Neural crest cell (in vitro differentiated cells): ENCODE measurements at regions not wholly inside any gene's neighbourhood (a gene's known extent, or its start where the extent isn't known, plus 50 kb on each side); places are given as distances from the start of the nearest gene placed in this dataset.
"Not testable (repeated sequence)": the region's sequence is repeated elsewhere in the genome, so short reads cannot be mapped to it uniquely, and the experiment has no call there.

Experiments
- DNase-seq: peaks from one replicate; pipeline ENCODE4 v3.0.0; 2021; ENCODE audit warnings: low read depth, mixed read lengths, low spot score
- H3K27ac Mint-ChIP-seq: one replicate; pipeline ENCODE4 v1.8.0; 2021; ENCODE audit warnings: mild to moderate bottlenecking, mixed read lengths; ENCODE audit not compliant: unreplicated experiment
- H3K27me3 Mint-ChIP-seq: 2 replicates; pipeline ENCODE4 v1.8.0; 2021; ENCODE audit warnings: low read depth, mild to moderate bottlenecking, mixed read lengths
- H3K36me3 Mint-ChIP-seq: 2 replicates; pipeline ENCODE4 v1.8.0; 2021; ENCODE audit warnings: low read depth, mild to moderate bottlenecking, mixed read lengths
- H3K4me1 Mint-ChIP-seq: 2 replicates; pipeline ENCODE4 v1.8.0; 2021; ENCODE audit warnings: mixed read lengths
- H3K4me3 Mint-ChIP-seq: one replicate; pipeline ENCODE4 v1.8.0; 2021; ENCODE audit warnings: mild to moderate bottlenecking, mixed read lengths
- H3K9me3 Mint-ChIP-seq: 2 replicates; pipeline ENCODE4 v1.8.0; 2021; ENCODE audit warnings: mixed read lengths
- CTCF ChIP-seq: fragments of 200-600 bp; sonication (generic); conservative IDR thresholded peaks from 2 replicates; pipeline ENCODE4 v1.5.0; 2021; ENCODE audit warnings: antibody characterized with exemption, mild to moderate bottlenecking

GRCh38 chr3:104360038-104360437, 1006.7 kb upstream of the ALCAM start:
- no peak overlapping the region for H3K27ac Mint-ChIP-seq
- H3K4me1 Mint-ChIP-seq = peaks cover 5% of the 10 kb centered on the region
- peaks cover 4% of the 10 kb centered on the region for H3K9me3 Mint-ChIP-seq
- no peaks in the 10 kb centered on the region for H3K27me3 Mint-ChIP-seq
- H3K36me3 Mint-ChIP-seq = no peaks in the 10 kb centered on the region
- TF ChIP-seq CTCF = no peak
- DNase-seq = no peak
- no peak overlapping the region for H3K4me3 Mint-ChIP-seq

DNA sequence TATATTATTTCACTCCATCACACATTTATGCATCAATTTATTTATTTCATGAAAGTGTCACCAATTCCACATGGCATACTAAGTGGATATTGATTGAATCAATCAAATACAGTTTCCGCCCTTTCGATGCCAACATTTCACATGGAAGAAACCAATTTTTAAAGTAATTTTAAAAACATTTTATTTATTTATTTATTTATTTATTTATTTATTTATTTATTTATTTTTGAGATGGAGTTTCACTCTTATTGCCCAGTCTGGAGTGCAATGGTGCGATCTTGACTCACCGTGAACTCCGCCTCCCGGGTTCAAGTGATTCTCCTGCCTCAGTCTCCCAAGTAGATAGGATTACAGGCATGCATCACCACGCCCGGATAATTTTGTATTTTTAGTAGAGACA, 1005.0 kb upstream of the ALCAM start:
- not testable (repeated sequence) for H3K27me3 Mint-ChIP-seq, H3K36me3 Mint-ChIP-seq, H3K27ac Mint-ChIP-seq, DNase-seq, H3K4me3 Mint-ChIP-seq, H3K9me3 Mint-ChIP-seq, H3K4me1 Mint-ChIP-seq

- Mint-ChIP-seq H3K27me3 (no peaks in the 10 kb centered on the region), H3K27ac (no peak overlapping the region)
- DNase-seq = no peak
Measured at GRCh38 chr3:104362319-104362718, 1004.4 kb upstream of the ALCAM start.

DNA sequence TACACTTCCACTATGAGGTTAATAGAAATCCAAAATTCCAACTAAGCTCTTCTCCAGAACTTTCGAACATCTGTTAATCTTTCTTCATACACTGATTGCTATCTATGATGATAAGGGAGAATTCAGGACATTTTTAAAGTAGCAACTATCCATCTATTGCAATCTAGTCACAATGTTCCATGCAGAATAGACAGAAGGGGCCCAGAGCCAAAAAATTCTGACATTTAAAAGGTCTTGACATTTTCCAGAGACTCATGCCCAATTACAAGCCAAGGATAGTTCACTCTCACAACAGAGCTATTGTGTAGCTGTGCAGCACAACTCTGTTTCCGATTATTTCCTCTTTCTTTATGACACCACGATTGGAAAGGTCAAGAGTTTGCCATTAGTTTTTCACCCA, 999.7 kb upstream of the ALCAM start:
- TF ChIP-seq CTCF = no peak
- DNase-seq = no peak
- Mint-ChIP-seq H3K27ac (peak overlapping the region; percentile 22), H3K4me3 (peak overlapping the region; percentile 44), H3K4me1 (peaks cover 14% of the 10 kb centered on the region), H3K36me3 (peaks cover 3% of the 10 kb centered on the region), H3K9me3 (peaks cover 7% of the 10 kb centered on the region), H3K27me3 (no peaks in the 10 kb centered on the region)

More at GRCh38 chr3:104362319-104362718, 1004.4 kb upstream of the ALCAM start:
- H3K9me3 Mint-ChIP-seq = peaks cover 7% of the 10 kb centered on the region
- no peak overlapping the region for H3K4me3 Mint-ChIP-seq
- H3K4me1 Mint-ChIP-seq = peaks cover 11% of the 10 kb centered on the region
- TF ChIP-seq CTCF = no peak
- H3K36me3 Mint-ChIP-seq = no peaks in the 10 kb centered on the region

GRCh38 chr3:104368760-104369159, 997.9 kb upstream of the ALCAM start:
- no peak overlapping the region for H3K27ac Mint-ChIP-seq
- no peak for TF ChIP-seq CTCF
- peaks cover 3% of the 10 kb centered on the region for H3K9me3 Mint-ChIP-seq
- peaks cover 14% of the 10 kb centered on the region for H3K4me1 Mint-ChIP-seq
- H3K36me3 Mint-ChIP-seq = peaks cover 6% of the 10 kb centered on the region
- no peak for DNase-seq
- H3K27me3 Mint-ChIP-seq = no peaks in the 10 kb centered on the region
- H3K4me3 Mint-ChIP-seq = no peak overlapping the region

DNA sequence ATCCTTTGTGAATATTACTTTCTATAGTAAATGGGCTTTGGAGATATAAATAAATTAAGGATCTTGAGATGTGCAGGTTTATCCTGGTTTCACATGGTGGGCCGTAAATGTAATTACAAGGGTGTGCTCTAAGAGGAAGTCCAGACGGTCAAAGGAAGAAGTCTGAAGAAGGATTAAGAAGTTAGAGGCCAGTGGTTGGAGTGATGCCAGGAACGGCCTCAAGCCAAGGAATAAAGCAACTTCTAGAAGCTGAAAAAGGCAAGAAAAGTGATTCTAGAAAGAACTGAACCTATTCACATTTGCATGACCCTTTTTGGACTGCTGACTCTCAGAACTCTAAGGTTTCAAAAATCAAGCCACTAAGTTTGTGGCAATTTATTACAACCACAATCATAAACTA, 981.3 kb upstream of the ALCAM start:
- Mint-ChIP-seq H3K27ac (no peak overlapping the region), H3K4me1 (no peaks in the 10 kb centered on the region), H3K4me3 (no peak overlapping the region), H3K36me3 (no peaks in the 10 kb centered on the region), H3K27me3 (no peaks in the 10 kb centered on the region), H3K9me3 (peaks cover 7% of the 10 kb centered on the region)
- no peak for DNase-seq
- no peak for TF ChIP-seq CTCF
